Glutamatergic neuron (in vitro differentiated cells): ENCODE measurements at regions not wholly inside any gene's neighbourhood (a gene's known extent, or its start where the extent isn't known, plus 50 kb on each side); places are given as distances from the start of the nearest gene placed in this dataset.
"Not testable (repeated sequence)": the region's sequence is repeated elsewhere in the genome, so short reads cannot be mapped to it uniquely, and the experiment has no call there.

Source experiments
- DNase-seq: peaks from one replicate; pipeline ENCODE4 v3.0.0; 2022
- H3K27ac Mint-ChIP-seq: one replicate; pipeline ENCODE4 v1.8.0; 2020; ENCODE audit warnings: mild to moderate bottlenecking, mixed read lengths, inconsistent platforms; ENCODE audit not compliant: unreplicated experiment
- H3K27me3 Mint-ChIP-seq: one replicate; pipeline ENCODE4 v1.8.0; 2020; ENCODE audit warnings: mild to moderate bottlenecking, moderate library complexity, mixed read lengths, inconsistent platforms; ENCODE audit not compliant: unreplicated experiment
- H3K36me3 Mint-ChIP-seq: one replicate; pipeline ENCODE4 v1.8.0; 2020; ENCODE audit warnings: mild to moderate bottlenecking, mixed read lengths, inconsistent platforms; ENCODE audit not compliant: unreplicated experiment
- H3K4me1 Mint-ChIP-seq: one replicate; pipeline ENCODE4 v1.8.0; 2020; ENCODE audit warnings: mild to moderate bottlenecking, low read depth, mixed read lengths, inconsistent platforms; ENCODE audit not compliant: unreplicated experiment
- H3K4me3 Mint-ChIP-seq: one replicate; pipeline ENCODE4 v1.8.0; 2020; ENCODE audit warnings: mild to moderate bottlenecking, mixed read lengths, inconsistent platforms; ENCODE audit not compliant: unreplicated experiment
- H3K9me3 Mint-ChIP-seq: one replicate; pipeline ENCODE4 v1.8.0; 2020; ENCODE audit warnings: mild to moderate bottlenecking, moderate library complexity, mixed read lengths, inconsistent platforms; ENCODE audit not compliant: unreplicated experiment
- CTCF ChIP-seq: fragments of 200-600 bp; sonication (generic); IDR thresholded peaks from one replicate; pipeline ENCODE4 v1.5.0; 2021; ENCODE audit not compliant: partially characterized antibody, unreplicated experiment

- Mint-ChIP-seq H3K9me3 (no peaks in the 10 kb centered on the region), H3K4me3 (no peak overlapping the region), H3K27me3 (peaks cover 2% of the 10 kb centered on the region), H3K4me1 (no peaks in the 10 kb centered on the region), H3K27ac (no peak overlapping the region), H3K36me3 (no peaks in the 10 kb centered on the region)
- TF ChIP-seq CTCF = no peak
- no peak for DNase-seq
These were observed 221.7 kb upstream of the HTR1E start for GRCh38 chr6:86715676-86716075.

GRCh38 chr6:86712039-86712438 is 225.3 kb upstream of the HTR1E start:
- no peaks in the 10 kb centered on the region for H3K36me3 Mint-ChIP-seq
- no peaks in the 10 kb centered on the region for H3K9me3 Mint-ChIP-seq
- H3K27ac Mint-ChIP-seq = no peak overlapping the region
- H3K4me1 Mint-ChIP-seq = peaks cover 9% of the 10 kb centered on the region
- no peaks in the 10 kb centered on the region for H3K27me3 Mint-ChIP-seq
- H3K4me3 Mint-ChIP-seq = no peak overlapping the region
- no peak for TF ChIP-seq CTCF
- DNase-seq = no peak

DNA sequence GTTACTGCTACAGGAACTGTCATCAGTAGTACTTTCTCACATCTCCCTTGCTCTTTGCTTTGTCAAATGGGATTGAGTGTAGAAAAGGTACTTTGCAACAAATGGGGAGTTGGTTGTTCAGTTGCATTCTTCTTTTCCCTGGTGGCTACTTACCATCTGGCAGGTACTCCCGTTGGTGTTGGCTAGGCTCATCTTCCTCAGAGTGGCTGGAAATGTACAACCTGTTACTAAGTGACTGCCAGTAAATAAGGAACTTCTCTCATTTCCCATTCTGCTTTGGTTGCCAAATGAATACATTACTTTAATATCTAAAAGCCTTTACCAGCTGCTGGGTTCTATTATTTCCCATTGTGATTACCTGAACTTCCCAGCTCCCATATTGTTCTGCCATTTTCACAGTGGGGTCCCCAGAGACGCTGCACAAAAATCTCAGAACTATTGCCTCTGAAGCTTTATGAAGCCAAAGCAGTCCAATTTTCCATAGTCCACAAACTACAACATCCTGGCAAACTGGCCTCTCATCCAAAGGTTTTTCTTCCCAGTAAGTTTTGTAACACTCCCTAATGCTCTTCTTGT is 229.7 kb upstream of the HTR1E start:
- no peaks in the 10 kb centered on the region for H3K36me3 Mint-ChIP-seq
- no peak overlapping the region for H3K27ac Mint-ChIP-seq
- TF ChIP-seq CTCF = no peak

DNA sequence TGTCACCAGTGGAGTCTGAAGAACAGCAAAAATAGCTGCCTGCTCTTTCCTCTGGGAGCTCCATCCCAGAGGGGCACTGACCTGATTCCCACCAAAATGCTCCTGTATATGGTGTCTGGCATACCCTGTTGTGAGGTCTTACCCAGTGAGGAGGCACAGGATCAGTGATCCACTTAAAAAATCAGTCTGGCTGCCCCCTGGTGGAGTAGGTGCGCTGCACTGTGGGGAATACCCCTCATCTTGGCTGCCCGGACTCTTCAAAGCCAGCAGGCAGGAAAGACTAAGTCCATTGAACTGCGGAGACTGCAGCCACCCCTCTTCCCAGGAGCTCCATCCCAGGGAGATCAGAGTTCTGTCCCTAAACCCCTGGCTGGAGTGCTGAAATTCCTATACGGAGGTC is 230.9 kb upstream of the HTR1E start:
- Mint-ChIP-seq H3K4me1 (peaks cover 9% of the 10 kb centered on the region), H3K27me3 (no peaks in the 10 kb centered on the region), H3K9me3 (no peaks in the 10 kb centered on the region), H3K27ac (no peak overlapping the region), H3K36me3 (no peaks in the 10 kb centered on the region), H3K4me3 (no peak overlapping the region)
- TF ChIP-seq CTCF = peak; percentile 23
- no peak for DNase-seq

More for the DNA sequence above, 229.7 kb upstream of the HTR1E start:
- Mint-ChIP-seq H3K9me3 (no peaks in the 10 kb centered on the region), H3K4me3 (no peak overlapping the region), H3K4me1 (peaks cover 9% of the 10 kb centered on the region), H3K27me3 (no peaks in the 10 kb centered on the region)
- DNase-seq = no peak

DNA sequence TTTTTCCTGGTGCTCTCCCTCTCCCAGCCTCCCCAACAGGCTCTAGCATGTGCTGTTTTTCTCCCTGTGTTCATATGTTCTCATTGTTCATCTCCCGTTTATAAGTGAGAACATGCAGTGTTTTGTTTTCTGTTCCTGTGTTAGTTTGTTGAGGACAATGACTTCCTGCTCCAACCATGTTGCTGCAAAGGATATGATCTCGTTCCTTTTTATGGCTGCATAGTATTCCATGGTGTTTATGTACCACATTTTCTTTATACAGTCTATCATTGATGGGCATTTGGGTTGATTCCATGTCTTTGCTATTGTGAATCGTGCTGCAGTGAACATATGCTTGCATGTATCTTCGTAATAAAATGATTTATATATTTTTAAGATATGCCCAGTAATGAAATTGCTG is 236.1 kb upstream of the HTR1E start:
- H3K27me3 Mint-ChIP-seq, DNase-seq, H3K27ac Mint-ChIP-seq, H3K36me3 Mint-ChIP-seq, H3K4me1 Mint-ChIP-seq, H3K4me3 Mint-ChIP-seq, H3K9me3 Mint-ChIP-seq: not testable (repeated sequence)

DNA sequence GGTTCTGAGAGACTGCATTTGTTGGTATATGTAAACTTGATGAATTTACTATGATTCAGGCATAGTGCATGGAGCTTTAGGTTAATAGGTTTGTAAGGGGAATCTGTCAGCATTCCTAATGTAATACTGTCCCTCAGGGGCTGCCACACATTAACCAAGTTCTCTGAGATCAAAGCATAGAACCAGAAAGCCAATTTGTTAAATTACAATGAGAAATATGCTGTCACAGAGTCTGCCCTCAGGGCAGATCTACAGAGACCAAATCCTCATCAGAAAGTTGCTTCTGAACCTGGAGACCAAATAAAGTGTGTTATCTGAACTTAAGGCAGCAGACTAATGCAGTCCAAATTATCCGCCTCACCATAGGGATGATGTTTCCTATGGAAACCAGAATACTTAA is 250.8 kb upstream of the HTR1E start:
- no peak overlapping the region for H3K27ac Mint-ChIP-seq
- no peaks in the 10 kb centered on the region for H3K36me3 Mint-ChIP-seq
- peaks cover 1% of the 10 kb centered on the region for H3K9me3 Mint-ChIP-seq
- H3K27me3 Mint-ChIP-seq = no peaks in the 10 kb centered on the region
- no peak for DNase-seq
- TF ChIP-seq CTCF = no peak
- H3K4me1 Mint-ChIP-seq = no peaks in the 10 kb centered on the region
- H3K4me3 Mint-ChIP-seq = no peak overlapping the region
